NB4 (cell line): ENCODE measurements at regions not wholly inside any gene's neighbourhood (a gene's known extent, or its start where the extent isn't known, plus 50 kb on each side); places are given as distances from the start of the nearest gene placed in this dataset.

Experiments
- DNase-seq: peaks from one replicate; pipeline ENCODE4 v3.0.0; 2010; ENCODE audit warnings: low read depth
- H3K4me3 ChIP-seq: one replicate; pipeline ENCODE4 v1.5.1; 2011; ENCODE audit warnings: mild to moderate bottlenecking, low read depth, low read length, moderate library complexity
- MAX ChIP-seq: IDR thresholded peaks from 2 replicates; pipeline ENCODE4 v1.6.1; 2011; ENCODE audit warnings: low read depth, low read length
- MYC ChIP-seq: IDR thresholded peaks from 2 replicates; pipeline ENCODE4 v1.6.1; 2011; ENCODE audit warnings: low read depth, low read length
- POLR2A ChIP-seq: IDR thresholded peaks from 2 replicates; pipeline ENCODE4 v1.6.1; 2011; ENCODE audit warnings: mild to moderate bottlenecking; ENCODE audit not compliant: insufficient read length; ENCODE audit errors: extremely low read depth
- TF ChIP-seq, protein P1 (sequence below): IDR thresholded peaks from one replicate; pipeline ENCODE4 v1.5.1; 2012; ENCODE audit warnings: low read depth, low read length

DNA sequence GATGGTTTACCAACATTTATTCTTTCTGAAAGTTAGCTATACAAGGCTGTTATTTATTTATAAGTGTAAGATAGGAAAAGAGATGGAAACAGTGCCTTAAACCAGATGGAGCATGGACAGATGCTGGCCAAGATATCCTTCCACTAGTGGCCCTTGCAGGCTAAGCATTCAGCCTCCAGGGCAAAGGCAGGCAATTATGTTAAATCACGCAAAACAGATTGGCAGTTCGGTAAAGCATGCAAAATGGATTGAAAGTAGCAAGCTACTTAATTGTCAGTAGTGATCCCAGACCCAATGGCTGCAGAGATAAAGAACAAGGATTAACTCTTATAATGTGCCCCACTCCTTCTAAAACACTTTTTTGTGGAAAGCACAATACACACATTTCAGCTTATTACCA is 105.4 kb upstream of the MAP4K3 start:
- TF ChIP-seq, protein P1, sequence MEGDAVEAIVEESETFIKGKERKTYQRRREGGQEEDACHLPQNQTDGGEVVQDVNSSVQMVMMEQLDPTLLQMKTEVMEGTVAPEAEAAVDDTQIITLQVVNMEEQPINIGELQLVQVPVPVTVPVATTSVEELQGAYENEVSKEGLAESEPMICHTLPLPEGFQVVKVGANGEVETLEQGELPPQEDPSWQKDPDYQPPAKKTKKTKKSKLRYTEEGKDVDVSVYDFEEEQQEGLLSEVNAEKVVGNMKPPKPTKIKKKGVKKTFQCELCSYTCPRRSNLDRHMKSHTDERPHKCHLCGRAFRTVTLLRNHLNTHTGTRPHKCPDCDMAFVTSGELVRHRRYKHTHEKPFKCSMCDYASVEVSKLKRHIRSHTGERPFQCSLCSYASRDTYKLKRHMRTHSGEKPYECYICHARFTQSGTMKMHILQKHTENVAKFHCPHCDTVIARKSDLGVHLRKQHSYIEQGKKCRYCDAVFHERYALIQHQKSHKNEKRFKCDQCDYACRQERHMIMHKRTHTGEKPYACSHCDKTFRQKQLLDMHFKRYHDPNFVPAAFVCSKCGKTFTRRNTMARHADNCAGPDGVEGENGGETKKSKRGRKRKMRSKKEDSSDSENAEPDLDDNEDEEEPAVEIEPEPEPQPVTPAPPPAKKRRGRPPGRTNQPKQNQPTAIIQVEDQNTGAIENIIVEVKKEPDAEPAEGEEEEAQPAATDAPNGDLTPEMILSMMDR = no peak
- TF ChIP-seq POLR2A = no peak
- TF ChIP-seq MYC = no peak
- no peak for TF ChIP-seq MAX
- no peak for DNase-seq

GRCh38 chr2:39545957-39546356 is 108.9 kb upstream of the MAP4K3 start:
- no peak for DNase-seq
- H3K4me3 ChIP-seq = no peak overlapping the region
- TF ChIP-seq POLR2A = no peak
- no peak for TF ChIP-seq MYC
- no peak for TF ChIP-seq MAX
- TF ChIP-seq, protein P1 = no peak

More for the DNA sequence above, 105.4 kb upstream of the MAP4K3 start:
- H3K4me3 ChIP-seq = no peak overlapping the region

DNA sequence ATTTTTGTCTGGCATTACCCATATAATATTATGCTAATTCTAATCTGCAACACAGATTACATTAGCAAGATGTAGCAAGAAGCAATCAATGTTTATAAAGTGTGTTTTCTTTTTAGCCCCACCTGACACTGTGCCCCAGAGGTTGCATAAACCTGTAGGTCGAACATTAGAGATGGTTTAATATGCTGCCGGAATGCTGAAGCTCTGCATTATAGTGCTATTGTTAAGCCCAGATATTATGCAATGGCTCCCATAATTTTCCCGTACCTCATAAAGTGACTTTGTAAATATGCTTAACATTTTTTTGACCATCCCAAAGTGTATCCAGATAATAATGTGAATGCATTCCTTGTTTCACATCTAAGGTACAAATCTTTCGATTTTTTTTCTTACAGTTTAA is 109.3 kb upstream of the MAP4K3 start:
- H3K4me3 ChIP-seq = no peak overlapping the region
- TF ChIP-seq MYC (no peak), POLR2A (no peak), MAX (no peak)
- TF ChIP-seq, protein P1 = no peak
- no peak for DNase-seq

- TF ChIP-seq MYC (no peak), POLR2A (no peak), MAX (no peak)
- TF ChIP-seq, protein P1 = no peak
- no peak overlapping the region for H3K4me3 ChIP-seq
- no peak for DNase-seq
These were observed 109.9 kb upstream of the MAP4K3 start for GRCh38 chr2:39546937-39547336.

- TF ChIP-seq POLR2A (no peak), MYC (no peak), MAX (no peak)
- TF ChIP-seq, protein P1 = no peak
- H3K4me3 ChIP-seq = no peak overlapping the region
- no peak for DNase-seq
These were observed 111.0 kb upstream of the MAP4K3 start for GRCh38 chr2:39547811-39548719.
